Endothelial cell of hepatic sinusoid (primary cell): ENCODE measurements at regions not wholly inside any gene's neighbourhood (a gene's known extent, or its start where the extent isn't known, plus 50 kb on each side); places are given as distances from the start of the nearest gene placed in this dataset.
"Not testable (repeated sequence)": the region's sequence is repeated elsewhere in the genome, so short reads cannot be mapped to it uniquely, and the experiment has no call there.

Experiments
- in situ Hi-C: cut with HindIII; loops from 2 replicates; pipeline ENCODE4 v1.10.0; 2017; ENCODE audit warnings: low sequenced_read_pairs

DNA sequence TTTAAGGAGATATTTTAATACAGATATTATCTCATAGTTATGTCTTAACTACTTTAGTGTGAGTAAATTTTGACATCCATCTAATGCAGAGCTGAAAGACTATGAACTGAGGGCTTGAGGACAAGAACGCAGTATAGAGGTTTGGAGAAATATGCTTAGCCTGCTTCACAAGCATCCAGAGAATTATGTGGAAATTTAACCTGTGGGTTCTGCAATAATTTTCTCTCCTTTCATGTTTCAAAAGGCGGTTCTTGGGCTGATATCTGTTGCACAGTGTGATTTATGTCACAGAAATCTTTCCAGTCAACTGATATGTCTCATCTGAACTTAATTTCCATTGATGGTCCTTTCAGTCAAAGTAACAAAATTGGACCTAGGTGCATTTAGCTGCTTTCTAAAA is 371.9 kb upstream of the VRK2 start:
- in situ Hi-C loops: no loop called here

DNA sequence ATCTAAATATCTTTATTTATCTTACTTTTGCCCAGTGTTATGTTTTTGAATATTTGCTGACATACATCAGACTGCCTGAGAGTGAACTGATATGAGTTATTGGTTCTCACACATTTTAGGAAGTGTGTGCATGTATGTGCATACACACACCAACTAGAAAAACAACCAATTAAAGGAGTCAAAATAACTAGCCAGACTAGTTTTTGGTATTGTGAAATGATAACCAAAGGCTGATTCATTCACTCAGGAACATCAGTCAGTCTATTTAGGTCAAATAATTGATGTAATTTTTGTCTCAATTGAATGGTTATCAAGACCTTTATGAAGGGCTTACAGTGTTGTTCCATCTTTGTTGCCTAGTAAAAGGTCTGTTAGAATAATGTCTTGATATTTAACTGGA is 369.3 kb upstream of the VRK2 start:
- in situ Hi-C loops: no loop called here

DNA sequence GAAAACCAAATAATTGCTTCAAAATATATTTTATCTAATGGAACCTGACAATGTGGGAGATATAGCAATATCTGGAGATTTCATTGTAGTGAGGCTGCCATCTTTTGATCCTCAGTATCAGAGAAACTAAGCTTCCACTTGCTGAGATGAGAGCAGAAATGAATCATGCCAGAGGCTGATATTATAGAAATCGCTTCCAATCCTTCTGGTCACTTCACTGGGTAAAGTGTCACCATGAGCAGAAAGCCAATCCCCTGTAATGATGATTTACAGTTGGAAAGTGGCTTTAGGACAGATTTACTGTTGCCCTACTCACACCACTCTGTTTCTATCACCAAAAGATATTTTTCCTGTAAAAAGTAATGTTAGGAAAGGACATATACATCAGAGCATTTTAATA is 365.0 kb upstream of the VRK2 start:
- in situ Hi-C loops: no loop called here

GRCh38 chr2:57685032-57685431 is 361.6 kb upstream of the VRK2 start:
- in situ Hi-C loops: no loop called here

DNA sequence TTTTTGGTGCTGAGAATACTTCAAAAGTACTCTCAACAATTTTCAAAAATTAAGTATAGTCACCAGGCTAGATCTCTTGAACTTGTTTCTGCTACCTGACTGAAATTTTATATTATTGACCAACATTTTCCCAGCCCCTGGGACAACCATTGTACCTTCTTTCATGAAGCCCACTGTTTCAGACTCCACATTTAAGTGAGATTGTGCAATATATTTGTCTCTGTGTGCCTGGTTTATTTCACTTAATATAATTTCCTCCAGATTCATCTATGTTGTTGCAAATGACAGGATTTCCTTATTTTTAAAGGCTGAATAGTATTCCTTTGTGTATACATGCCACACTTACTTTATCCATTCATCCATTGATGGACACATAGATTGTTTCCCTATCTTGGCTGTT is 354.2 kb upstream of the VRK2 start:
- in situ Hi-C loops: no loop called here

DNA sequence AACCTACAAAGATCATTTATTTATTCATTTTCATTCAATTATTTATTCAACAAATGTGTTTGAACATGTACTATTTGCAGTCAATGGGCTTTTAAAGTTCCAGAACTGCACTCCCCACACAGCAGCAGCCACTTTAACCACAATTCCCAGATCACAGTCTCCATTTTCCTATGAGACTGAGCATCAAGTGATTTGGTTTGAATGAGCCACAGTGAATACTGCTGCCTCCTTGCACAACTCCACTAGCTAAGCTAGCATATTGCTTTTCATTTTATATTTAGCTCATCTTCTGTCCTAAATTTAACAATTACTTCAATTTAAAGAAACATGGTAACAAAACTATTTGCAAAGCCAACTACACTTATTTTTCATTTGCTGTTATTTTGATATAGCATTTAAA is 353.4 kb upstream of the VRK2 start:
- in situ Hi-C loops: no loop called here

- in situ Hi-C loops: no loop called here
These were observed 352.6 kb upstream of the VRK2 start for GRCh38 chr2:57693965-57694364.

GRCh38 chr2:57696016-57696415 is 350.6 kb upstream of the VRK2 start:
- in situ Hi-C loops: no loop called here

- in situ Hi-C loops: no loop called here
These were observed 348.2 kb upstream of the VRK2 start for GRCh38 chr2:57698392-57698791.

DNA sequence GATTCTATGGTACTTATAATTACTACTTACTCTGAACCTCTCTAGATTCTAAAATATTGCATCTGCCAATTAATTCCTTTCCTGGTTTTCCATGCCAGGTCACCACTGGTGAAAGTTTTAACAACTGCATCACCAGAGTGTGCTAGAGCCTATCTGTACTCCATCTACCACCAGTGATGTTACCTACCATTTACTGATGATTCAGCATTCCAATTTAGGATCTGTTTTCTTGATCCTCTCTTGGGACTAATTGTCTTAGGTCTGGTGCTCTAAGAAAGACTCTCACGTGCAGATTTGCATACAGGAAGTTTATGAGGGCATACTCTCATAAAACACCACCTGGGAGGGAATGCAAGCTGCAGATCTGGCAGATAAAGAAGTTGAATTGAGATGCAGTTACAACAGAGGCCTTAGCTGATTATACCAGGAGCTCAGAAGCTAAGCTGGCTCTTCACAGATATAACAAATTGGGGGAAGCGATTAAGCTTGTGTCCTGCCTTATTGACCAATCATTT is 347.6 kb upstream of the VRK2 start:
- in situ Hi-C loops: no loop called here

GRCh38 chr2:57701391-57701791 is 345.2 kb upstream of the VRK2 start:
- in situ Hi-C loops: no loop called here

DNA sequence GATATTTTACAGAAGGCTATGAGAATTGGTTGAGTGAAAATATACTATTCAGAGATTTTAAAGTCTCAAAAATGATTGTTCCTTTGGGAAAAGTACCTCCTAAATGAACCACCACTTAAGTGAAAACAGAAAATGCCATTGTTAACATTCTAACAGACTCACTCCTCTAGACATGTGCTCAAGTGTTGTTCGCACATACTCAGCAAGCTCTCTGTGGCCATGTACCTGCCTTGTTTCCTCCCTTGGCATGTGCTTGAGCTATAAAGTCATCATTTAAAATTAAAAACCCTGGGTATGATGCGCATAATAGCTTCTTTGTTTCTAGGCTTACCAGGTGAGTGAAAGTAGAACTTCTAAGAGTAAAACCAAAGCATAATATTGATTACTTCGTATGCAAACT is 343.2 kb upstream of the VRK2 start:
- in situ Hi-C loops: no loop called here

GRCh38 chr2:57707794-57708193 is 338.8 kb upstream of the VRK2 start:
- in situ Hi-C loops: not testable (repeated sequence)

DNA sequence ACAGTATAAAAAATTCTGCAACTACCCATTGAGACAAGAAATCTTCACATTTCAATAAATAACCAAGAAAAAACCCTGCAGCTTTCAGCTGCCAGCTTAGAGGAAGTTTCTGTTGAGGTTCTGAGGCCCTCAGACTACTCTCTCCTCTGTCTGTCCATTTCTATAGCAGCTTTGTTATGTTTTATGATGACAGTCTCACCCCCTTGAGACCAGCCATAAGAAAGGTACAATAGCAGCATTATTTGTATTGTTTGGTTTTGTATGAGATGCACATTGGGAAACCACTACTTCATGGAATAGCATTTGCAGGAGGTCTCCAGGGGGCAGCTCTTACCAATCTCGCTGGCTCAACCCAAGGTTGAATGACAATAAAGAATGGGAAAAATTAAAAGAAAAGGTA is 334.6 kb upstream of the VRK2 start:
- in situ Hi-C loops: no loop called here

GRCh38 chr2:57720728-57721627 is 325.6 kb upstream of the VRK2 start:
- in situ Hi-C loops: no loop called here

DNA sequence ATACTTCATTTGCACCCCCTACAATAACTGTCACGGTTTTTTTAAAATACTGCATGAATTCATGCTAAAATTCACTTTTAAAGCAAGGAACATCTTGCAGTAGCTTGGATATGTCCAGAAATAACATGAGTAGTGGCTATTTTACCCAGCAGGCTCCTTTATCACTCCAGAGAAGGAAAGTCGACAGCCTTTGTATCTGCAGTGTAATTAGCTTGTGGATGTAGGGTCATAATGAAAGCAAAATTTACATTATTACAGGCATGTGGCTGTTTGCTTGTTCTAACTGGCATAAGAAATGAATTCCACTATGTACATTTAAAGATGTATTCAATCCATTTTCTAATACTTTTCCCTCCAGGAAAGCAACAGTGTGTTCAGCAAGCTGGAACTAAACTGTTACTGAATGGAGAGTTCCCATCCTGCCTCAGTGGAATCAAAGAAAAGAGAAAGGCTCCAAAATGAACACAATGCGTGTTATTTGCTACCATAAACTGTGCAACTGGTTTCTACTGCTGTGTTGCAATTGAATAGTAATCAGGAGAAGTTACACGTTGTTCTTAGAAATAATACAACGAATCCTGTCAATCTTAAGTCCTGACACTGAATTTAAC is 321.2 kb upstream of the VRK2 start:
- in situ Hi-C loops: no loop called here

DNA sequence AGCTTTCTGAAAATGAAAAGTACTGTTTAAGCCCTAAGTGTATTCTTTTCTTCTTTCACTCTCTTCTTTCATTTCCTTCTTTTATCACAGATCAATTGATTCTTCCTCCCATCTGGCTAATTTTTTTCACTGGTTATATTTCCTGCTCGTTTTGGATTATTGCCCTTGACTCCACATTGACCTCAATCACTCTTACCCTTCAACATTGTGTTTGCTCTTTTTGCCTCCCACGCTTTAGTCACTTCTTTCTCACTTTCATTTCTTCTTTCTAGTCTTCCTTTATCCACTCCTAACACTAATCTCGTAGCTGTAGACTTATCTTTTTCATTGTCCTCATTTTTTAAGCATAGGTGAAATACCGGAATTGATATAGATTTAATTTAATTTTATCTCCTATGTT is 320.3 kb upstream of the VRK2 start:
- in situ Hi-C loops: no loop called here

- in situ Hi-C loops: no loop called here
These were observed 317.9 kb upstream of the VRK2 start for GRCh38 chr2:57728691-57729090.

- in situ Hi-C loops: no loop called here
These were observed 312.6 kb upstream of the VRK2 start for GRCh38 chr2:57733956-57734355.

GRCh38 chr2:57740891-57741290 is 305.7 kb upstream of the VRK2 start:
- in situ Hi-C loops: no loop called here

GRCh38 chr2:57753636-57754035 is 293.0 kb upstream of the VRK2 start:
- in situ Hi-C loops: no loop called here

DNA sequence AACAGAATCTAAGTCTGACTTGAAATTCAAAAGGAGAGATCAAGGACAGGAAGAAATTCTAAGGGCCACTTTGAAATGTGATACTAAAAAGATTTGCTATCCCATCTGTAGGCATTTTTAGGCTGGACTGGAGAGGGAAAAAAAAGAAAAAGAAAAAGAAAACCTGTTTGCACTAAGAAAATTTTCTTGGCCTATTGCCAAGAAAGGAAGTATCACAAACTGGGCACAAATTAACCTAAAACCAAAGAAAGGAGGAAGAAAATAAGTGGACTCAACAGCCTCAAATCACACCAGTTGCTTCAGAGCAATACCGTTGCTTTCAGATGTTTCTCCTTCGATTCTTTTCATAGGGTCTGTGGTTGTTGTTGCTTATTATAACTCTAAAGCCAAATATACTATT is 287.9 kb upstream of the VRK2 start:
- in situ Hi-C loops: no loop called here
